ENCODE measurements at regions not wholly inside any gene's neighbourhood (a gene's known extent, or its start where the extent isn't known, plus 50 kb on each side); places are given as distances from the start of the nearest gene placed in this dataset.

DNA sequence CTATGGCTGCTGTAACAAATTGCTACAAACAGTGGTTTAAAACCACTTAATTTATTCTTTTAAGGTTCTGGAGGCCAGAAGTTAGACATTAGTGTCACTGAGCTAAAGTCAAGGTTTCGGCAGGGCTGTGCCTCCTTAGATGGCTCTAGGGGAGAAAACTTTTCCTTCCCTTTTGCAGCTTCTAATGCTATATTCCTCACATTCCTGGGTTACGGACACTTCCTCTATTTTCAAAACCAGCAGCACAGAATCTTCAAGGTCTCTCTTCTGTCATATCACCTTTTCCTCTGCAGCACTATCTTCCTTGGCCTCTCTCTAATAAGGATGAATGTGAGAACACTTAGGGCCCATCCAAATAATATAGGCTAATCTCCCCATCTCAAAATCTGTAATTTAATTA, 87.0 kb downstream of the C11orf87 start:
- DNase-seq (ENCODE audit: insufficient read length, low spot score) (no peak), FAIRE-seq (no peak)
- TF ChIP-seq, protein P1, sequence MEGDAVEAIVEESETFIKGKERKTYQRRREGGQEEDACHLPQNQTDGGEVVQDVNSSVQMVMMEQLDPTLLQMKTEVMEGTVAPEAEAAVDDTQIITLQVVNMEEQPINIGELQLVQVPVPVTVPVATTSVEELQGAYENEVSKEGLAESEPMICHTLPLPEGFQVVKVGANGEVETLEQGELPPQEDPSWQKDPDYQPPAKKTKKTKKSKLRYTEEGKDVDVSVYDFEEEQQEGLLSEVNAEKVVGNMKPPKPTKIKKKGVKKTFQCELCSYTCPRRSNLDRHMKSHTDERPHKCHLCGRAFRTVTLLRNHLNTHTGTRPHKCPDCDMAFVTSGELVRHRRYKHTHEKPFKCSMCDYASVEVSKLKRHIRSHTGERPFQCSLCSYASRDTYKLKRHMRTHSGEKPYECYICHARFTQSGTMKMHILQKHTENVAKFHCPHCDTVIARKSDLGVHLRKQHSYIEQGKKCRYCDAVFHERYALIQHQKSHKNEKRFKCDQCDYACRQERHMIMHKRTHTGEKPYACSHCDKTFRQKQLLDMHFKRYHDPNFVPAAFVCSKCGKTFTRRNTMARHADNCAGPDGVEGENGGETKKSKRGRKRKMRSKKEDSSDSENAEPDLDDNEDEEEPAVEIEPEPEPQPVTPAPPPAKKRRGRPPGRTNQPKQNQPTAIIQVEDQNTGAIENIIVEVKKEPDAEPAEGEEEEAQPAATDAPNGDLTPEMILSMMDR (IDR thresholded peaks at IDR 0.05; ENCODE audit: insufficient read depth, missing control alignments): no peak

DNA sequence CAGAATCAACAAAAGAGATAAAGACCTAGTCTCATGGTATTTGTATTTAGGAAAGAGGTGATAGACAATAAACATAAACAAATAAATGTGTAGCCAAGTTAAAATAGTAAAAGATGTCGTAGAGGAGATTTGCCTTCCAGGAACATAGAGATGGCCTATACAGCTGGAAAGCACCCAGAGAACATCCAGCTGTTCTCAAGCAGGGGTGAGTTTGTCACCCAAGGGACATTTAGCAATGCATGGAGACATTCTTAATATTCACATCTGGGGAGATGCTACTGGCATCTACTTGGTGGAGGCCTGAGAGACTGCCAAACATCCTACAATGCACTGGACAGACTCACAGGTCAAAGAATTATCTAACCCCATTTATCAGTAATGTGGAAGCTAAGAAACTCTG, 88.3 kb downstream of the C11orf87 start:
- DNase-seq (ENCODE audit: insufficient read length, low spot score) (no peak), FAIRE-seq (no peak)
- TF ChIP-seq, protein P1 (IDR thresholded peaks at IDR 0.05; ENCODE audit: insufficient read depth, missing control alignments): no peak

DNA sequence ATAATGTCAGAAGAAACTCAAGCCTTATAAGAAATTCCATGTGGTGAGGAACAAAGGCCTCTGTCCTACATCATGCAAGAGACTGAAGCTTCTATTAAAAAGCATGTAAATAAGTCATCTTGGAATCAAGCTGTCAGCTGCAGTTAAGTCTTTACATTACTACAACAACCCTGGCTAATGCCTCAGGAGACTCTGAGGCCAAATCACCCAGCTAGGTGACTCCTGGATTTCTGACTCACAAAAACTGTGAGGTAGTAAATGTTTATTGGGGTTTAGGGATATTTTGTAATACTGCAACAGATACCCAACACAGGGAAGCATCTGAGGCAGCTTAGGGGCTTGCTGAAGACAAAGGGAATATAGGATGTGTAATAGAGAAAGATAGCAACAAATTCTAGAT, 89.6 kb downstream of the C11orf87 start:
- TF ChIP-seq, protein P1 (IDR thresholded peaks at IDR 0.05; ENCODE audit: insufficient read depth, missing control alignments): no peak
- DNase-seq (ENCODE audit: insufficient read length, low spot score) (no peak), FAIRE-seq (no peak)

DNA sequence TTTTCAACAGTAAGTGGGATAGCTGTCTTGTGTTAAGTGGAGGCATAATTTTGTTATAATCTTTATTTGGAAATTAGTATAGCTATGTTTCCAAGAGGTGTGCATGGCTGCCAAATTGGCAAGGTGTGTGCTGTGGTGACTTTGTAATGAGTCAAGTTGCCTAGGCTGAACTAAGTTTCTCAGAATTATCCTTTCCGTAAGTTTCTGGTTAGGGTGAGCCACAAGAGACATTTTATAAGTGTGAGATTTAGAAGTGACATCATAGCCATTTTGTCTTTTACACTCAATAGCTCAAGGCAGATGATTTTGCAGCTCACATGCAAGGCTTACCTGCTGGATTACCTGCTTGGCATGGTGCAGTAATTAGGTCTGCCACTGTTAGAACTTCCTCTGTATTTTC, 90.3 kb downstream of the C11orf87 start:
- TF ChIP-seq, protein P1 (IDR thresholded peaks at IDR 0.05; ENCODE audit: insufficient read depth, missing control alignments): no peak
- no peak for DNase-seq (ENCODE audit: insufficient read length, low spot score)
- no peak for FAIRE-seq

DNA sequence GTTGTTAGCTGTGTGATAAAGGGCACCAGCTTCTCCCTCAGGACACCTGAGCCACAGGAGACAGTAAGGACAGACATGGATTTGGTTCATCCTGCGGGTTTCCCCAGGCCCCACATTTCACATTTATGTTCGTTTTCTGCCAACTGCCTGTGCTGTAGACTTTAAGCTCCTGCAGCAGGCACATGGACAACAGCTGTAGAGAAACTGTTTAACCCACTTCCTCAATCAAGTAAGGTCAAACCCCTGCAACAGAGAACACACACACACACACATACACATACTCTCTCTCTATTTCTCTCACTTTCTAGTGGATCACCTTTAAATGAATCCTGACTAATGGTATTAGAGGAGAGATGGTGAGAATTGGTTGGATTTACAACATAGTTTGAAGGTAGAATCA, 90.7 kb downstream of the C11orf87 start:
- TF ChIP-seq, protein P1 (IDR thresholded peaks at IDR 0.05; ENCODE audit: insufficient read depth, missing control alignments): no peak
- no peak for FAIRE-seq
- no peak for DNase-seq (ENCODE audit: insufficient read length, low spot score)

DNA sequence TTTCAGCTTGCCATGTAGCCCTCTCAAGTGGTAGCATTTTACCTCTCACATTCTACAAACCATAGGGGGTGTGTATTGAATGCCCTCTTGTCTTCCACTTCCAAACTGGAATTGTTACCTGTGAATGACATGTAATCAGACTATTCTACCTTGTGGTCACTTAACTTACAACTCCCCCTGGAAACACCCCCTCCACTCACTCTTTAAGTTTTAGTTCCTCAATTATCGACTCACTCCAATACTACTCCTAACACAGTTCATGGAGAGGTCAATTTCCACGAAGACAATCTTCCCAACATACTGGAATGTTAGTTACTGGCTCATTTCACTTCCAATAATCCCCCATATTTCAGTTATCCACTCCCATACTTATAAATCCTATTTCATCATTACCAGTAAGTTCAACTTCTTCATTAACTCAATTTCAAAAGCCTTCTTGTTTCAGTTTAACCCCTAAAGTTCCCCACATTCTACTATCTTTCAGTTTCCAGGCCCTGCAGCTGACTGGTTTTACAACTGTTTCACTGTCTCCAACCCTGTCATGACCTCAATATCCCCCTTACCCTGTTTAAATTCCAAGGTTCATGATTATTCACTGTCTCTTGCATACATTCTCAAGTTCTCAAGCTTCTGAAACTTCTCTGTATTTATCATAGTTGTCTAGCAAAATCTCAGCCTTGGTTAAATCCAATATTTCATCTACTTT, 92.5 kb downstream of the C11orf87 start:
- no peak for FAIRE-seq
- TF ChIP-seq, protein P1 (IDR thresholded peaks at IDR 0.05; ENCODE audit: insufficient read depth, missing control alignments): no peak

DNA sequence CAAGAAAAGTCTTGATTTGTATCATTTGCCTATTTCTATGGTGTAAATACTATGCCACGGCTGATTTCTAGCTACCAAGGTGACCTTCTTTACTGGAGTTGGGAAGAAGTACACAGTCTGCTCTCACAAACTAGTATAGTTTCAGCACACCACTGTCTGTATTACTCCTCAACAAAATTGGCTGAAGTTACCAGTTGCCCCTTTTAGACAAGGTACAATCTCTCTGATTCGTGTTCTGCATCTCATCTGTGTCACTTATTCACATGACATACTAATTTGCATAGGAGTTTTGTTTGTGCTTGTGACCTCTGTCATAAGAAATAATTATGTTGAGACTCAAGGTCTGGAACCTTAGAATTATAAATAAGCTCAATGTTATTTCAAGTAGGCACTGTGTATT, 97.3 kb downstream of the C11orf87 start:
- FAIRE-seq (no peak), DNase-seq (ENCODE audit: insufficient read length, low spot score) (no peak)
- TF ChIP-seq, protein P1 (IDR thresholded peaks at IDR 0.05; ENCODE audit: insufficient read depth, missing control alignments): no peak

More for the DNA sequence above, 92.5 kb downstream of the C11orf87 start:
- DNase-seq (ENCODE audit: insufficient read length, low spot score): no peak
